ENCODE measurements at regions not wholly inside any gene's neighbourhood (a gene's known extent, or its start where the extent isn't known, plus 50 kb on each side); places are given as distances from the start of the nearest gene placed in this dataset.

GRCh38 chr18:79597176-79597830 is 82.3 kb upstream of the CTDP1 start:
- TF ChIP-seq CTCF (IDR thresholded peaks at IDR 0.05; ENCODE audit: poor library complexity), result no peak
- no peak for TF ChIP-seq EZH2phosphoT487 (IDR thresholded peaks at IDR 0.05; ENCODE audit: low read depth, severe bottlenecking, unreplicated experiment)
- no peak for TF ChIP-seq EZH2 (IDR thresholded peaks at IDR 0.05; ENCODE audit: borderline replicate concordance)
